ENCODE measurements at regions not wholly inside any gene's neighbourhood (a gene's known extent, or its start where the extent isn't known, plus 50 kb on each side); places are given as distances from the start of the nearest gene placed in this dataset.

- no peak overlapping the region for H2AFZ ChIP-seq (ENCODE audit: low read depth, low read length)
- H3K4me2 ChIP-seq (ENCODE audit: low read length), result peak overlapping the region; percentile 79
- H3K27ac ChIP-seq (ENCODE audit: low read length), result peak overlapping the region; percentile 97
- peak overlapping the region; percentile 71 for H3K9ac ChIP-seq (ENCODE audit: low read length)
- no peaks in the 10 kb centered on the region for H4K20me1 ChIP-seq (ENCODE audit: insufficient read depth)
- TF ChIP-seq POLR2AphosphoS5 (IDR thresholded peaks at IDR 0.05) (peak; percentile 86), EZH2 (IDR thresholded peaks at IDR 0.05; ENCODE audit: borderline replicate concordance, insufficient read depth, low read length, poor library complexity, severe bottlenecking) (no peak), MXI1 (conservative IDR thresholded peaks at IDR 0.05; ENCODE audit: poor library complexity, severe bottlenecking) (peak; percentile 14), EP300 (conservative IDR thresholded peaks at IDR 0.05; ENCODE audit: poor library complexity, severe bottlenecking) (peak; percentile 98), RAD21 (conservative IDR thresholded peaks at IDR 0.05) (peak; percentile 37), TAF1 (IDR thresholded peaks at IDR 0.05; ENCODE audit: low read depth) (no peak), CTCF (IDR thresholded peaks at IDR 0.05; ENCODE audit: poor library complexity, severe bottlenecking) (no peak), SMC3 (conservative IDR thresholded peaks at IDR 0.05; ENCODE audit: poor library complexity) (peak; percentile 52), REST (IDR thresholded peaks at IDR 0.05; ENCODE audit: borderline replicate concordance) (peak; percentile 88)
- H3K9me3 ChIP-seq (ENCODE audit: low read length), result no peaks in the 10 kb centered on the region
- no peaks in the 10 kb centered on the region for H3K27me3 ChIP-seq (ENCODE audit: insufficient read depth, low read depth, low read length)
- peaks cover 7% of the 10 kb centered on the region for H3F3A ChIP-seq (ENCODE audit: insufficient read depth, low read length, poor library complexity, severe bottlenecking)
- H3K9me2 ChIP-seq (ENCODE audit: insufficient read depth, low read length), result no peaks in the 10 kb centered on the region
- no peaks in the 10 kb centered on the region for H3K36me3 ChIP-seq (ENCODE audit: insufficient read depth, low read length)
- H3K79me2 ChIP-seq (replicated peaks; ENCODE audit: insufficient read depth, low read length), result no peaks in the 10 kb centered on the region
- H3K4me3 ChIP-seq (ENCODE audit: low read length), result peak overlapping the region; percentile 55
Measured at GRCh38 chr5:74476046-74476818, 164.3 kb downstream of the ENC1 start.

- H3K9me2 ChIP-seq (ENCODE audit: insufficient read depth, low read length), result no peaks in the 10 kb centered on the region
Measured at GRCh38 chr5:74471875-74472274, 168.7 kb downstream of the ENC1 start.

More at GRCh38 chr5:74471875-74472274, 168.7 kb downstream of the ENC1 start:
- Histone ChIP-seq H3K9me3 (ENCODE audit: low read length) (no peaks in the 10 kb centered on the region), H3K4me2 (ENCODE audit: low read length) (no peak overlapping the region), H3K79me2 (replicated peaks; ENCODE audit: insufficient read depth, low read length) (no peaks in the 10 kb centered on the region), H3F3A (ENCODE audit: insufficient read depth, low read length, poor library complexity, severe bottlenecking) (peaks cover 4% of the 10 kb centered on the region), H3K36me3 (ENCODE audit: insufficient read depth, low read length) (no peaks in the 10 kb centered on the region), H3K4me3 (ENCODE audit: low read length) (no peak overlapping the region), H3K9ac (ENCODE audit: low read length) (no peak overlapping the region), H3K27ac (ENCODE audit: low read length) (no peak overlapping the region), H2AFZ (ENCODE audit: low read depth, low read length) (no peak overlapping the region), H3K27me3 (ENCODE audit: insufficient read depth, low read depth, low read length) (no peaks in the 10 kb centered on the region), H4K20me1 (ENCODE audit: insufficient read depth) (no peaks in the 10 kb centered on the region)
- TF ChIP-seq CTCF (IDR thresholded peaks at IDR 0.05; ENCODE audit: poor library complexity, severe bottlenecking) (no peak), TAF1 (IDR thresholded peaks at IDR 0.05; ENCODE audit: low read depth) (no peak), EP300 (conservative IDR thresholded peaks at IDR 0.05; ENCODE audit: poor library complexity, severe bottlenecking) (no peak), EZH2 (IDR thresholded peaks at IDR 0.05; ENCODE audit: borderline replicate concordance, insufficient read depth, low read length, poor library complexity, severe bottlenecking) (no peak), MXI1 (conservative IDR thresholded peaks at IDR 0.05; ENCODE audit: poor library complexity, severe bottlenecking) (no peak), SMC3 (conservative IDR thresholded peaks at IDR 0.05; ENCODE audit: poor library complexity) (no peak), POLR2AphosphoS5 (IDR thresholded peaks at IDR 0.05) (no peak)
